IMR-90 (cell line): ENCODE measurements at regions not wholly inside any gene's neighbourhood (a gene's known extent, or its start where the extent isn't known, plus 50 kb on each side); places are given as distances from the start of the nearest gene placed in this dataset.

Experiments used
- BHLHE40 ChIP-seq: fragments of 150-350 bp; IDR thresholded peaks from 2 replicates; pipeline ENCODE4 v1.6.1; 2016; ENCODE audit warnings: mild to moderate bottlenecking, low read depth, low read length
- CEBPB ChIP-seq: IDR thresholded peaks from 2 replicates; pipeline ENCODE4 v1.6.1; 2012; ENCODE audit warnings: low read depth, low read length, improper control_type of control experiment
- CHD1 ChIP-seq: IDR thresholded peaks from 2 replicates; pipeline ENCODE4 v1.6.1; 2012; ENCODE audit warnings: low read depth, low read length, improper control_type of control experiment
- MAFK ChIP-seq: IDR thresholded peaks from 2 replicates; pipeline ENCODE4 v1.6.1; 2012; ENCODE audit warnings: low read depth, low read length, improper control_type of control experiment
- MXI1 ChIP-seq: IDR thresholded peaks from 2 replicates; pipeline ENCODE4 v1.6.1; 2012; ENCODE audit warnings: low read depth, mild to moderate bottlenecking, low read length, moderate library complexity, borderline replicate concordance
- POLR2A ChIP-seq: IDR thresholded peaks from 2 replicates; pipeline ENCODE4 v1.6.1; 2012; ENCODE audit warnings: mild to moderate bottlenecking, low read depth, low read length
- RAD21 ChIP-seq: IDR thresholded peaks from 2 replicates; pipeline ENCODE4 v1.6.1; 2012; ENCODE audit warnings: low read length, improper control_type of control experiment
- RCOR1 ChIP-seq: IDR thresholded peaks from 2 replicates; pipeline ENCODE4 v1.6.1; 2012; ENCODE audit warnings: mild to moderate bottlenecking, low read length, improper control_type of control experiment; ENCODE audit not compliant: insufficient replicate concordance
- RFX5 ChIP-seq: IDR thresholded peaks from 2 replicates; pipeline ENCODE4 v1.8.0; 2012; ENCODE audit warnings: low read depth, mild to moderate bottlenecking, low read length, moderate library complexity
- SMC3 ChIP-seq: fragments of 150-350 bp; IDR thresholded peaks from 2 replicates; pipeline ENCODE4 v1.6.1; 2016; ENCODE audit warnings: low read depth, mild to moderate bottlenecking, antibody characterized with exemption, low read length, moderate library complexity
- TF ChIP-seq, protein P1 (sequence below): conservative IDR thresholded peaks from 2 replicates; pipeline ENCODE4 v1.5.1; 2012; ENCODE audit warnings: mild to moderate bottlenecking, low read depth, low read length, improper control_type of control experiment
- TF ChIP-seq, protein P2 (sequence below): fragments of 150-350 bp; IDR thresholded peaks from 2 replicates; pipeline ENCODE4 v1.6.1; 2017; ENCODE audit warnings: mild to moderate bottlenecking, antibody characterized with exemption, low read length, low read depth

DNA sequence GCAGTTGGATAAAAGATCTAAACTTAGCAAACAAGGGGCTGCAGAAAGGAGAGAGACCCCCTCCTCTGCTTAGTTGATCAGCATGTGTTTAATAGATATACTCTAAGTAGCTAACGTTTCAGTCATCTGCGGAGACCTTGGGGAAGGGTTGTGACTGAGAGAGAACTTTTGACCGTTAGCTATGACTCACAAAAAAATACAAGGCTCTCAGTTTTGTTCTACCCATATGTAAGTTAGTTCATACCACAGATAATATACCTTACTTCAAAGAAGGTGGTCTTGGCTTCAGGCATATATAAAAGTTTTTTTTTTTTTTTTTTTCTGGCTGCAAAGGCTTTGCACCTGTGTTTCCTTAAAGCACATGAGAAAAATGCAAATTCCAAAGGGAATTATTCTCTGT, 258.9 kb downstream of the GJA1 start:
- TF ChIP-seq BHLHE40 (no peak), SMC3 (no peak), MAFK (no peak), POLR2A (no peak), RAD21 (no peak), CEBPB (no peak), RFX5 (no peak), CHD1 (no peak), MXI1 (no peak), RCOR1 (no peak)
- TF ChIP-seq, protein P1, sequence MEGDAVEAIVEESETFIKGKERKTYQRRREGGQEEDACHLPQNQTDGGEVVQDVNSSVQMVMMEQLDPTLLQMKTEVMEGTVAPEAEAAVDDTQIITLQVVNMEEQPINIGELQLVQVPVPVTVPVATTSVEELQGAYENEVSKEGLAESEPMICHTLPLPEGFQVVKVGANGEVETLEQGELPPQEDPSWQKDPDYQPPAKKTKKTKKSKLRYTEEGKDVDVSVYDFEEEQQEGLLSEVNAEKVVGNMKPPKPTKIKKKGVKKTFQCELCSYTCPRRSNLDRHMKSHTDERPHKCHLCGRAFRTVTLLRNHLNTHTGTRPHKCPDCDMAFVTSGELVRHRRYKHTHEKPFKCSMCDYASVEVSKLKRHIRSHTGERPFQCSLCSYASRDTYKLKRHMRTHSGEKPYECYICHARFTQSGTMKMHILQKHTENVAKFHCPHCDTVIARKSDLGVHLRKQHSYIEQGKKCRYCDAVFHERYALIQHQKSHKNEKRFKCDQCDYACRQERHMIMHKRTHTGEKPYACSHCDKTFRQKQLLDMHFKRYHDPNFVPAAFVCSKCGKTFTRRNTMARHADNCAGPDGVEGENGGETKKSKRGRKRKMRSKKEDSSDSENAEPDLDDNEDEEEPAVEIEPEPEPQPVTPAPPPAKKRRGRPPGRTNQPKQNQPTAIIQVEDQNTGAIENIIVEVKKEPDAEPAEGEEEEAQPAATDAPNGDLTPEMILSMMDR = no peak
- TF ChIP-seq, protein P2, sequence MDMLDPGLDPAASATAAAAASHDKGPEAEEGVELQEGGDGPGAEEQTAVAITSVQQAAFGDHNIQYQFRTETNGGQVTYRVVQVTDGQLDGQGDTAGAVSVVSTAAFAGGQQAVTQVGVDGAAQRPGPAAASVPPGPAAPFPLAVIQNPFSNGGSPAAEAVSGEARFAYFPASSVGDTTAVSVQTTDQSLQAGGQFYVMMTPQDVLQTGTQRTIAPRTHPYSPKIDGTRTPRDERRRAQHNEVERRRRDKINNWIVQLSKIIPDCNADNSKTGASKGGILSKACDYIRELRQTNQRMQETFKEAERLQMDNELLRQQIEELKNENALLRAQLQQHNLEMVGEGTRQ = no peak
